GM18951 (cell line): ENCODE measurements at regions not wholly inside any gene's neighbourhood (a gene's known extent, or its start where the extent isn't known, plus 50 kb on each side); places are given as distances from the start of the nearest gene placed in this dataset.

ENCODE experiments used
- POLR2A ChIP-seq: IDR thresholded peaks from 4 replicates; pipeline ENCODE4 v1.6.1; 2011; ENCODE audit warnings: mild to moderate bottlenecking; ENCODE audit not compliant: insufficient read length, insufficient read depth; ENCODE audit errors: extremely low read depth
- in situ Hi-C: fragments of 300-500 bp; cut with MboI; formaldehyde crosslinking; loops from one replicate; pipeline ENCODE4 v1.12.0; 2022; ENCODE audit warnings: low sequenced_read_pairs, mixed read lengths, inconsistent platforms; ENCODE audit not compliant: unreplicated experiment

DNA sequence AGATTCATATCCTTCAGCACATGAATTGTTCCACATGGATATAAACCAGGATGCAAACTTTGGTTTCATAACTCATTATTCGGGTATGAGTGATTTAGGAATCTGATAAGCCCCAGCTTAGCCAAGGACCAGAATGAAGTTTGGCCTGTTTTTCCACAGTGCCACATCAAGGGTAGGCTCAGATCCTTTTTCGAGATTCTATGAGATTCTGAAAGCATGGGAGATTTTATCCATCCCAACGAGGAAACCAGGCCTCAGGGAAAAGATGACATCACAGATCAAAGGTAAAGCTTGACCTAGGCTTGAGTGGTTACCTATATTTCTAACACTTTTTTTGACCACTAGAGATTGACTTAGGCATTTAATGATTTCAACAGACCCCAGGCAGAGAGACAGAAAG is 590.8 kb upstream of the PKDCC start:
- TF ChIP-seq POLR2A = no peak
- in situ Hi-C loops = no loop called here

DNA sequence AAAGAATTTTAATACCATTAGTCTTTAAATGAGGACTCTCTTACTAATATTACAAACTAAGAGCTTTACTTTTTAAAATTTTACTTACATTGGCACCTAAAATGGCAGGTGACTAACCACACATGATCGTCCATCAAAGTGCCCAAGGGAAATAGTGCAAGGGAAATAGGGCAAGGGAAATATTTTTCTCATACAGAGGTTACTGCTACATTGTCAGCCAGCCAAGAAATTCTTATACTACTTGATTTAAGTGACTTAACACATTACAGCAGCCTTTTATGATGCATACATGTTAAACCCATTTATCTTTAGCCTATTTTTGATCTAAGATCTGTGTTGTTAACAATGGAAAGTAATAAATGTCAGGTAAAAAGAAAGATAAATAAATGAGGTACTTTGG is 587.2 kb upstream of the PKDCC start:
- in situ Hi-C loops = no loop called here
- no peak for TF ChIP-seq POLR2A

- TF ChIP-seq POLR2A = no peak
- in situ Hi-C loops = no loop called here
Measured at GRCh38 chr2:41464395-41464794, 583.4 kb upstream of the PKDCC start.

DNA sequence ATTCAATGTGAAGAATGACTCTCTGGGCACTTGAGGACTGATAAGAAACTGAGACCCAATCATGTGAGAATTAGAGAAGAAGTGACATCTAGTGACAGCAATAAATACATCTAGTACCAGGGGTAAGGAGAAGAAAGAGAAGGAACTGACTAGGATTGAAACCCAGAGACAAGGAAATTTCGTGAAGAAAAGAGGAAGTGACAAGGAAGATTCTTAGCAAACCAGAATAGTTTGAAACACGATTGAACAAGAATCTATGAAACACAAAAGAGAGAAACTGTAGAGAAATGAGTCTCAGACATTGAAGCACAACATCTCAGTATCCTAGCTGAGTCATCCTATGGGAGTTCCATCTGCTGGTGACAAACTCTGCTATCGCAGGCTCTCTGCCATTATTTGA is 571.9 kb upstream of the PKDCC start:
- in situ Hi-C loops = no loop called here
- TF ChIP-seq POLR2A = no peak

DNA sequence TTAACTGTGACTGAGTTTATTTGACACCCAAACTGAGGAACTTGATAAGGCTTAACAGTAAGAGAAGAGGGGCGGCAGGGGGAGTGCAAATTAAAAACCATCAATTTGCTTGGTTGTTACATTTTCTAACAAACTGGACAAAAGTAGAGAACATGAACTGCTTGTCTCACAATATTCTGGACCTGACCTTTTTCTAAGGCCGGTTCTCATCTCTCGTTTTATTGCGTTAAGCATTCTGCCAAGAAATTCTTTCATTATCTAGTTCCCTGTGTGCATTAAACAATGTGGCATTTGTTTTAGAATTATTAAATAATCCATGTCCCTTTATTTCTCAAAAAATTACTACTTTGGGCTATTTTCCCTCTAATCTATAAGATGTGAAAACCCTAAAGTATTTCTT is 565.2 kb upstream of the PKDCC start:
- in situ Hi-C loops = no loop called here
- TF ChIP-seq POLR2A = no peak

DNA sequence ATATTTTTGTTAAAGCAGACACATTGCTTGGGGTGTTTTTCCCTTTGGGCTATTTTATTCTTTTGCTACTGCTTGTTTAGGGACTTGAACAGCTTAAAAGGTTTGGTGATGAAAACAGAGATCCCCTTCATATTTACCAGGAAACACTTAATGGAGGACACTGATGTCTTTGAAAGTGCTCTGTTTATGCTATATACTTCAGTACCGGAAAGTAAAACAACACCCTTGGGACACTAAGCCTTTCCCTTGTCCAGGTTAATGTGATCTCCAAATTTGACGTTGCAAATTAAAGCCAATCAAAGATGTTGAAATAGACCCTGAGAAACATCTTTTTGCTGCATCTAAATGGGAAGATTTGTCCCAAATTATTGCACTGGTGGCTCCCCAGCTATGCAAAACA is 564.6 kb upstream of the PKDCC start:
- in situ Hi-C loops = no loop called here
- TF ChIP-seq POLR2A = no peak

GRCh38 chr2:41483982-41484857 is 563.6 kb upstream of the PKDCC start:
- TF ChIP-seq POLR2A = no peak
- in situ Hi-C loops = no loop called here

DNA sequence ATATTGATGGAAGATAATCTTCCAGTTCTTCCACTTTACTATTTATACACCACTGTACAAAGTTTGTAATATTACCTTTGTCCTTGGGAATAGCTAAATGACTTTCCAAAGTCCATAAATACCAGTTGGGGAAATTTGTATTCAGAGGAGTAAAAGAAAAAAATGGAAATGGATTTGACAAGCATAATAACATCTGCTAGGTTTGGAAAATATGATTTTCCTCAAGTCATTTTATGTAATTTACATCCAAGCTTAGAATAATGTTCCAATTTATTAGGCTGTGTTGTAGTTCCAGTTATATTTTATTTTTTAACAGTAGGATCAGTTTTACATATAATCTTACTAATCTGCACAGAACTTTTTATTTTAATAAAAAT is 563.0 kb upstream of the PKDCC start:
- TF ChIP-seq POLR2A = no peak
- in situ Hi-C loops = no loop called here

GRCh38 chr2:41486948-41487347 is 560.9 kb upstream of the PKDCC start:
- in situ Hi-C loops = no loop called here
- TF ChIP-seq POLR2A = no peak

DNA sequence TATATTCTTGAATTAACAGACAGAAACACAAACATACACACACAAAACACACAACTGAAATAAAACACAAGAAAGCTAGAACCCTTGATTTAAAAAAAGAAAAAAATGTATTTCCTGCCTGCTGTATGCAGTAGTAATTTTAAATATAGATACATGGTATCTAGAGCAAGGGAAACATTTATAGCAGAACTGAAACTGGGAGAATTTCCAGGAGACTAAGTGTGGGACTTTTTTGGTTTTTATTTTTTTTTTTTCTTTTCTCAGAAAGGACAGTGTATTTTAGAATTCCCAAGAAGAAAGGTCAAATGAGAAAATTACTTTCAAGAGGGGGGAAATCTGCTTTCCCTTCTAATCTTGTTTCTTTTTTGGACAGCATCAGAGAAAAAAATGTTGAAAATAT is 558.9 kb upstream of the PKDCC start:
- in situ Hi-C loops = no loop called here
- TF ChIP-seq POLR2A = no peak

GRCh38 chr2:41489638-41490037 is 558.2 kb upstream of the PKDCC start:
- TF ChIP-seq POLR2A = no peak
- in situ Hi-C loops = no loop called here

DNA sequence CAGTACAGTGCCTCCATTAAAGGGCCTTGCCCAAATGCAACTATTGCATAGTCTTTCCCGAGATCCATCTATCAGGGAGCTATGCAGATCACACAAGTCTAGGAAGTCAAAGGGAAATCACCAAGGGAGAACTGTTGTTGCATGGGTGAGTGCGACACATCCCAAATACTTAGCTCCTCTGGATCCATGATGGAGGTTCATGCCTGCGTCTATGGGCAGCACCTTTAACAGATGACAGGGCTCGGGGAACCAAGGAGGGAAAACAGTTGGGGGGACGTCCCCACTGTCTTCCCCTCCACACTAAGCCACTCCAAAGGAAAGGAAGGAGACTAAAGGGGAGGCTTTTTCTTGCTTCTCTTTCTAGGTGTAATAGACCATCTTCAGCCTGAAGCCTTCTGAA is 552.8 kb upstream of the PKDCC start:
- no peak for TF ChIP-seq POLR2A
- in situ Hi-C loops = no loop called here

DNA sequence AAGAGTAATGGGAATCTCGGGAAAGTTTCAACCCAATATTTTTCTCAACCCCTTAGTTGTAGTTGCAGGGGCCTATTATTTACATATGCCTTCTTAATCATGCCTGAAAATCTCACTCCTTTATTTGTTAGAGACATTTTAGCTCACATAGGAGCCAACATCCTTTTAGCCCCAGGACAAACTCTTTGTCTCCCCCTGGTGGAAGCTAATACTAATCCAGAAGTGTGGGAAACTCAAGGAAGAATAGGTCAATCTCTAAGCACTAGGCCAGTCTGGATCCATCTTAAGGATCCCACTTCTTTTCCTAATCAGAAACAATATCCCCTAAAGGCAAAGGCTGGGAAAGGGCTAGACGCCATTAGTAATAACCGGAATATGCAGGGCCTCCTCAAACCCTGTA is 550.9 kb upstream of the PKDCC start:
- in situ Hi-C loops = no loop called here

DNA sequence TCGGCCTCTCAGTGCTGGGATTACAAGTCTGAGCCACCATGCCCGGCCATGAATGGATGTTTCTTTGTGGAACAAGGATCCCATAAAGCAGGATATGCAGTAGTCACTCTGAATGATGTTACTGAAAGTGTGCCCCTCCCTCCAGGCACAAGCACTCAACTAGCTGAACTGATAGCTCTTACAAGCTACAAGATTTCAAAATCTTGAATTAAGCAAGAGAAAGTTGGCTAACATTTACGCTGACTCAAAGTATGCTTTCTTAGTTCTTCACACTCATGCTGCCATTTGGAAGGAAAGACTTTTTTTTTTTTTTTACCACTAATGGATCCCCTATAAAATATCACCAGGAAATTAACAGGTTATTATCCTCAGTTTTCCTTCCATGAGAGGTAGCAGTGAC is 549.0 kb upstream of the PKDCC start:
- no peak for TF ChIP-seq POLR2A
- in situ Hi-C loops = no loop called here

More for the DNA sequence above, 550.9 kb upstream of the PKDCC start:
- TF ChIP-seq POLR2A = no peak
